RWPE2 (cell line): ENCODE measurements at regions not wholly inside any gene's neighbourhood (a gene's known extent, or its start where the extent isn't known, plus 50 kb on each side); places are given as distances from the start of the nearest gene placed in this dataset.

Source experiments
- ATAC-seq: fragments of 200-7000 bp; cut with Tn5 transposase; 3 replicates; pipeline ENCODE4 v1.9.1; 2021; ENCODE audit warnings: low read depth
- DNase-seq: peaks from one replicate; pipeline ENCODE4 v3.0.0-alpha.2; 2020; ENCODE audit warnings: low spot score
- H3K27ac ChIP-seq: fragments of 450-650 bp; 2 replicates; pipeline ENCODE4 v1.5.1; 2017; ENCODE audit warnings: mild to moderate bottlenecking; ENCODE audit not compliant: poor library complexity, severe bottlenecking
- H3K27me3 ChIP-seq: fragments of 250-450 bp; sonication (Bioruptor Pico); 2 replicates; pipeline ENCODE4 v1.5.1; 2021; ENCODE audit warnings: mild to moderate bottlenecking, moderate library complexity; ENCODE audit not compliant: insufficient read depth, poor library complexity, severe bottlenecking
- H3K36me3 ChIP-seq: fragments of 250-450 bp; sonication (Bioruptor Pico); 2 replicates; pipeline ENCODE4 v1.5.1; 2020; ENCODE audit warnings: low read depth, mild to moderate bottlenecking, moderate library complexity
- H3K4me1 ChIP-seq: fragments of 250-450 bp; sonication (Bioruptor Pico); 2 replicates; pipeline ENCODE4 v1.5.1; 2021; ENCODE audit warnings: mild to moderate bottlenecking, moderate library complexity; ENCODE audit not compliant: insufficient read depth, poor library complexity, severe bottlenecking
- H3K4me3 ChIP-seq: fragments of 250-450 bp; sonication (Bioruptor Pico); 2 replicates; pipeline ENCODE4 v1.5.1; 2021; ENCODE audit warnings: mild to moderate bottlenecking, moderate library complexity; ENCODE audit not compliant: severe bottlenecking
- H3K9me3 ChIP-seq: fragments of 250-450 bp; sonication (Bioruptor Pico); 2 replicates; pipeline ENCODE4 v1.5.1; 2021; ENCODE audit warnings: mild to moderate bottlenecking, moderate library complexity; ENCODE audit not compliant: severe bottlenecking
- TF ChIP-seq, protein P1 (sequence below): fragments of 450-650 bp; IDR thresholded peaks from one replicate; pipeline ENCODE4 v1.5.1; 2017; ENCODE audit warnings: mild to moderate bottlenecking, moderate library complexity; ENCODE audit not compliant: poor library complexity, severe bottlenecking

DNA sequence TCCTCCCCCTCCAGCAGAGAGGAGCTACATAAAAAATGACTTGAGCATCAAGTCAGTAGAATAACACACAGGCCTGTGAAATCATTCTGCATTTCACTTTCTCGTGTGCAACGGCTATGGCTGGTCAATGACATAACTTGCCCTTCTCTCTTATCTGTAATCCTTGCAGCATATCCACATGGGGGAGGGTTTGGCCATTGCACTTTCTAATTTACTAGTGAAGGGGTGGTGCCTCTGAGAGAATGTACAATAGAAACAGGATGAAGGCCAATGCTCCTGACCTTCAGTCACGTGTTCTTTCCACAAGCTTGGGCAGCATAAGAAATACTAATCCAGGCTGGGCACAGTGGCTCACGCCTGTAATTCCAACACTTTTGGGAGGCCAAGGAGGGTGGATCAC lies 641.0 kb upstream of the ARGLU1 start:
- TF ChIP-seq, protein P1, sequence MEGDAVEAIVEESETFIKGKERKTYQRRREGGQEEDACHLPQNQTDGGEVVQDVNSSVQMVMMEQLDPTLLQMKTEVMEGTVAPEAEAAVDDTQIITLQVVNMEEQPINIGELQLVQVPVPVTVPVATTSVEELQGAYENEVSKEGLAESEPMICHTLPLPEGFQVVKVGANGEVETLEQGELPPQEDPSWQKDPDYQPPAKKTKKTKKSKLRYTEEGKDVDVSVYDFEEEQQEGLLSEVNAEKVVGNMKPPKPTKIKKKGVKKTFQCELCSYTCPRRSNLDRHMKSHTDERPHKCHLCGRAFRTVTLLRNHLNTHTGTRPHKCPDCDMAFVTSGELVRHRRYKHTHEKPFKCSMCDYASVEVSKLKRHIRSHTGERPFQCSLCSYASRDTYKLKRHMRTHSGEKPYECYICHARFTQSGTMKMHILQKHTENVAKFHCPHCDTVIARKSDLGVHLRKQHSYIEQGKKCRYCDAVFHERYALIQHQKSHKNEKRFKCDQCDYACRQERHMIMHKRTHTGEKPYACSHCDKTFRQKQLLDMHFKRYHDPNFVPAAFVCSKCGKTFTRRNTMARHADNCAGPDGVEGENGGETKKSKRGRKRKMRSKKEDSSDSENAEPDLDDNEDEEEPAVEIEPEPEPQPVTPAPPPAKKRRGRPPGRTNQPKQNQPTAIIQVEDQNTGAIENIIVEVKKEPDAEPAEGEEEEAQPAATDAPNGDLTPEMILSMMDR: no peak
- Histone ChIP-seq H3K4me3 (no peak overlapping the region), H3K9me3 (no peaks in the 10 kb centered on the region), H3K27ac (no peak overlapping the region), H3K27me3 (peaks cover 3% of the 10 kb centered on the region), H3K36me3 (no peaks in the 10 kb centered on the region), H3K4me1 (no peaks in the 10 kb centered on the region)
- ATAC-seq: no peak
- DNase-seq: no peak

GRCh38 chr13:107205318-107206104 lies 637.6 kb upstream of the ARGLU1 start:
- no peak for DNase-seq
- TF ChIP-seq, protein P1: peak; percentile 98

GRCh38 chr13:107203146-107203847 lies 635.4 kb upstream of the ARGLU1 start:
- no peak for DNase-seq

More at GRCh38 chr13:107205318-107206104, 637.6 kb upstream of the ARGLU1 start:
- H3K4me3 ChIP-seq: no peak overlapping the region
- H3K9me3 ChIP-seq: no peaks in the 10 kb centered on the region
- H3K4me1 ChIP-seq: peaks cover 4% of the 10 kb centered on the region
- no peak overlapping the region for H3K27ac ChIP-seq
- no peaks in the 10 kb centered on the region for H3K36me3 ChIP-seq
- H3K27me3 ChIP-seq: peaks cover 3% of the 10 kb centered on the region
- peak; percentile 82 for ATAC-seq

GRCh38 chr13:107202371-107203023 lies 634.6 kb upstream of the ARGLU1 start:
- Histone ChIP-seq H3K27ac (no peak overlapping the region), H3K4me3 (no peak overlapping the region), H3K27me3 (no peaks in the 10 kb centered on the region), H3K36me3 (no peaks in the 10 kb centered on the region), H3K4me1 (peaks cover 4% of the 10 kb centered on the region), H3K9me3 (no peaks in the 10 kb centered on the region)
- peak; percentile 80 for ATAC-seq
- TF ChIP-seq, protein P1: no peak
- DNase-seq: no peak

More at GRCh38 chr13:107203146-107203847, 635.4 kb upstream of the ARGLU1 start:
- TF ChIP-seq, protein P1: peak; percentile 20
- no peak for ATAC-seq
- peaks cover 4% of the 10 kb centered on the region for H3K4me1 ChIP-seq
- no peaks in the 10 kb centered on the region for H3K27me3 ChIP-seq
- H3K27ac ChIP-seq: no peak overlapping the region
- H3K9me3 ChIP-seq: no peaks in the 10 kb centered on the region
- H3K36me3 ChIP-seq: no peaks in the 10 kb centered on the region
- H3K4me3 ChIP-seq: no peak overlapping the region
